WERI-Rb-1 (cell line): ENCODE measurements at regions not wholly inside any gene's neighbourhood (a gene's known extent, or its start where the extent isn't known, plus 50 kb on each side); places are given as distances from the start of the nearest gene placed in this dataset.

Source experiments
- DNase-seq: peaks from one replicate; pipeline ENCODE4 v3.0.0-alpha.2; 2020
- H3K27ac ChIP-seq: fragments of 250-450 bp; sonication (Bioruptor Pico); 2 replicates; pipeline ENCODE4 v1.5.1; 2020; ENCODE audit warnings: mild to moderate bottlenecking, moderate library complexity
- H3K27me3 ChIP-seq: fragments of 250-450 bp; sonication (Bioruptor Pico); 2 replicates; pipeline ENCODE4 v1.5.1; 2021; ENCODE audit warnings: mild to moderate bottlenecking, low read depth, moderate library complexity; ENCODE audit not compliant: insufficient read depth, severe bottlenecking
- H3K36me3 ChIP-seq: fragments of 250-450 bp; sonication (Bioruptor Pico); 2 replicates; pipeline ENCODE4 v1.5.1; 2020; ENCODE audit warnings: mild to moderate bottlenecking, moderate library complexity
- H3K4me3 ChIP-seq: 2 replicates; pipeline ENCODE4 v1.5.1; 2011; ENCODE audit warnings: low read depth, mild to moderate bottlenecking, control low read depth, low read length
- H3K9me3 ChIP-seq: fragments of 250-450 bp; sonication (Bioruptor Pico); 2 replicates; pipeline ENCODE4 v1.5.1; 2021; ENCODE audit warnings: mild to moderate bottlenecking, moderate library complexity; ENCODE audit not compliant: severe bottlenecking
- CTCF ChIP-seq: IDR thresholded peaks from 2 replicates; pipeline ENCODE4 v1.5.1; 2011; ENCODE audit warnings: low read depth, mild to moderate bottlenecking, control low read depth, inconsistent platforms, low read length

DNA sequence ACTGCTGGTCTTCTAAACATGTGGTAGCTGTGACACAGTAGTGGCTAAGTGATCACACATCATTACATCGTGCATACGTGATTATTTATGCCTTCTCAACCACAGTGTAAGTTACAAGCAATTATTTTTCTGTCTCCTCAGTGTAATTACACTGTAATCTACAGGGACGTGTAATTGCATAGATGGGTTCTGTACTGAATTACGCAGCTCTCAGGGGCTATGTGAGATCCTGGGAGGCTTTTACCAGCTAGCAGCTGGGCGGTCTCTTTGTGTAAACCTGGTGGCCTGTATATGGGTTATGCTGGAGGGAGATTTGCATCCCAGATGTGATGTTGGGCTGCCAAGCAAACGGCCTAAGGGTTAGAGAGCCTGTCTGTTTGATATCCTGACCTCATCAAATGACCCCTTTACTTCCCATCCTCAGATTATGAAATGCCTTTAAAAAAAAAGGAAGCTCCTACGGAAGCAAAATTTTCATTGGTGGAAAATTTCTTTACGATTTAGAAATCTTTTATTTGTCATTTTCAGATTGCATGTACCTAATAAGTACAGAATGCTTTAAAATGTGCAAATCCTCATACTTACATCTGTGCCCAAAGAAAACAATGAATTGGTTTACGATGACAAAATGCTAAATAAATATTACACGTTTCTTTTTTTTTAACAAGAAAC is 402.8 kb upstream of the JAG1 start:
- no peaks in the 10 kb centered on the region for H3K9me3 ChIP-seq
- H3K27ac ChIP-seq, result no peak overlapping the region
- H3K27me3 ChIP-seq, result no peaks in the 10 kb centered on the region
- H3K4me3 ChIP-seq, result no peak overlapping the region
- H3K36me3 ChIP-seq, result no peaks in the 10 kb centered on the region
- no peak for DNase-seq
- TF ChIP-seq CTCF, result no peak

DNA sequence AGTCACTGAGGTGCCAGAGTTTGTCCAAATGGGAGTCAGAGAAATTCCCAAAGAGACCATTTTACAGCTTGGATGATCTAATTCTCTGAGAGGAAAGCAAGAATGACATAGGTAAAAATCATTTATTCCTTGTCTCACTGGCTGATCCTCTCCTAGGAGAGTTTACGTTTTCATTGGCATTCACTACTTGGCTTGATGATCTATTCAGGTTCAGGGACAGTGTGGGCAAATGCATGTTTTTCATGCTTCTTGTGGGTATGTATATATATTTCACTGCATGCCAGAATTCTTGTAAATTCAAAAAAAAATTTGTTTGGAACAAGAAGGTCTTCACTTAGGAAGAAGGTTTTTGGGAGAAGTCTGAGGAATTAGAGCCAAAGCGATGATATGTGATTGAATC is 403.4 kb upstream of the JAG1 start:
- Histone ChIP-seq H3K4me3 (no peak overlapping the region), H3K9me3 (no peaks in the 10 kb centered on the region), H3K27ac (no peak overlapping the region), H3K36me3 (no peaks in the 10 kb centered on the region), H3K27me3 (no peaks in the 10 kb centered on the region)
- no peak for TF ChIP-seq CTCF
- no peak for DNase-seq

DNA sequence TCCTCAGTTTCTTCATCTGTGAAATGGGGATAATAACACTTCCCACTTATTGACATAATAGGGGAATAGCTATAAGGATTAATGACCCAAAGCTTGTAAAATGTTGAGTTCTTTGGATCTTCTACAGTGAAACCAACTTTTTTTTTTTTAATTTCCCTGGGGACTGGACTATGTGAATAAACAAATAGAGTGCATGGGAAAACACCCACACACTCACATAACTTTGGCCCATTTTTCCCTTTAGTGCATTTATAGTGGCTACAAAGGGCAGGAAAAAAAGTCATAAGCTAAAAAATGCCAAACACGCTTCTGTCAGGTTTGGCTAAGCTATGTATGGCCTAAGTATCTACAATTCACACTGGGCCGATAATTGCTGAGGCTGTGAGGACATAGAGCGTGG is 406.2 kb upstream of the JAG1 start:
- Histone ChIP-seq H3K9me3 (no peaks in the 10 kb centered on the region), H3K36me3 (no peaks in the 10 kb centered on the region), H3K4me3 (no peak overlapping the region), H3K27me3 (no peaks in the 10 kb centered on the region), H3K27ac (no peak overlapping the region)
- TF ChIP-seq CTCF, result no peak
- DNase-seq, result no peak

GRCh38 chr20:11080781-11081377 is 407.1 kb upstream of the JAG1 start:
- DNase-seq, result no peak
- no peak for TF ChIP-seq CTCF
- H3K27ac ChIP-seq, result no peak overlapping the region

DNA sequence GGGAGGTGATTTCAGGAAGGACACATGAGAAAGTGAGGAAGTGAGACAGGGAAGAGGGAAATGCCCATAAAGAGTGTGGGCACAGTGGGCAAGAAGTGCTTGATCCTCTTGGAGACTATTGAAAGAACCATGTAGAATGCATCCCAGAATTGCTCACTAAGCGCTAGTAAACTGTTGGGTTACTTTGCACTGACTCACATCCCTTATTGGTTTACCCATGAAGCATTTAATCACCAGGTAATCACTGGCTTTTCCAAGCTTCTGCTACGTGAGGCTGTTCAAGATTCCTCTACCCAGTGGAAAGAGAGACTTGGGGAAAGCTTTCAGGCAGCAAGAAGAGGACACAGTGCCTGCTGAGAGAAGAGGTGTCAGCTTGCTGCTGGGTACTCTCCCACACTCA is 410.0 kb upstream of the JAG1 start:
- no peak for TF ChIP-seq CTCF
- no peak overlapping the region for H3K4me3 ChIP-seq
- no peak for DNase-seq
- H3K27me3 ChIP-seq, result no peaks in the 10 kb centered on the region
- no peaks in the 10 kb centered on the region for H3K9me3 ChIP-seq
- H3K36me3 ChIP-seq, result no peaks in the 10 kb centered on the region
- H3K27ac ChIP-seq, result no peak overlapping the region

More at GRCh38 chr20:11080781-11081377, 407.1 kb upstream of the JAG1 start:
- Histone ChIP-seq H3K27me3 (no peaks in the 10 kb centered on the region), H3K9me3 (no peaks in the 10 kb centered on the region), H3K36me3 (no peaks in the 10 kb centered on the region), H3K4me3 (no peak overlapping the region)

- H3K27ac ChIP-seq, result no peak overlapping the region
- no peaks in the 10 kb centered on the region for H3K27me3 ChIP-seq
- TF ChIP-seq CTCF, result no peak
- DNase-seq, result no peak
- H3K4me3 ChIP-seq, result no peak overlapping the region
- no peaks in the 10 kb centered on the region for H3K36me3 ChIP-seq
- H3K9me3 ChIP-seq, result no peaks in the 10 kb centered on the region
Observed at GRCh38 chr20:11084508-11084907, 410.7 kb upstream of the JAG1 start.
